PC-9 (cell line): ENCODE measurements at regions not wholly inside any gene's neighbourhood (a gene's known extent, or its start where the extent isn't known, plus 50 kb on each side); places are given as distances from the start of the nearest gene placed in this dataset.

Experiments
- BruUV-seq: library from RNA; stranded (reverse); fragments of 400-500 nt; replicated peaks from 2 replicates; lab custom pipeline; 2021; lab: Mats Ljungman, UMichigan
- CTCF ChIA-PET: fragments of 300-600 bp; sonication (Branson Sonifier 250); formaldehyde crosslinking; loops from one replicate; lab custom pipeline; 2022; ENCODE audit warnings: antibody characterized with exemption; lab: Charles Lee
- POLR2A ChIA-PET: fragments of 300-600 bp; sonication (Branson Sonifier 250); formaldehyde crosslinking; loops from one replicate; lab custom pipeline; 2022; ENCODE audit warnings: antibody characterized with exemption; ENCODE audit not compliant: unreplicated experiment; lab: Charles Lee
- DNase-seq, 2 experiments: peaks; one replicate each; pipeline versions ENCODE4 v3.0.0 to v3.0.0-alpha.2; 2015 to 2022; ENCODE audit warnings: mixed read lengths in 1 of 2
- H2AFZ ChIP-seq: fragments of 200-600 bp; sonication (generic); 2 replicates; pipeline ENCODE4 v1.8.1; 2017; ENCODE audit warnings: antibody characterized with exemption
- H3F3A ChIP-seq: fragments of 200-600 bp; sonication (generic); 2 replicates; pipeline ENCODE4 v1.8.1; 2017; ENCODE audit warnings: antibody characterized with exemption, mild to moderate bottlenecking, low read depth; ENCODE audit not compliant: insufficient read depth
- H3K27ac ChIP-seq: fragments of 200-600 bp; sonication (generic); 2 replicates; pipeline ENCODE4 v1.6.1; 2016; ENCODE audit warnings: mixed run types
- H3K27me3 ChIP-seq: fragments of 200-600 bp; sonication (generic); 2 replicates; pipeline ENCODE4 v1.6.1; 2016; ENCODE audit warnings: low read depth, mixed run types; ENCODE audit not compliant: insufficient read depth
- H3K36me3 ChIP-seq: fragments of 200-600 bp; sonication (generic); 2 replicates; pipeline ENCODE4 v1.6.1; 2016; ENCODE audit warnings: low read depth, mixed run types
- H3K4me1 ChIP-seq: fragments of 200-600 bp; sonication (generic); replicated peaks from 2 replicates; pipeline ENCODE4 v1.6.1; 2016; ENCODE audit warnings: mixed run types; ENCODE audit not compliant: insufficient read depth
- H3K4me2 ChIP-seq: fragments of 200-600 bp; sonication (generic); 2 replicates; pipeline ENCODE4 v1.6.1; 2017; ENCODE audit warnings: mixed run types
- H3K4me3 ChIP-seq: fragments of 200-600 bp; sonication (generic); 2 replicates; pipeline ENCODE4 v1.6.1; 2016; ENCODE audit warnings: mixed run types
- H3K79me2 ChIP-seq: fragments of 200-600 bp; sonication (generic); 2 replicates; pipeline ENCODE4 v1.6.1; 2017; ENCODE audit warnings: low read depth, mixed run types
- H3K9me2 ChIP-seq: fragments of 200-600 bp; sonication (generic); 2 replicates; pipeline ENCODE4 v1.8.1; 2017; ENCODE audit warnings: mild to moderate bottlenecking; ENCODE audit not compliant: insufficient read depth
- H3K9me3 ChIP-seq: fragments of 200-600 bp; sonication (generic); 2 replicates; pipeline ENCODE4 v1.8.1; 2016; ENCODE audit warnings: low read depth; ENCODE audit not compliant: insufficient read depth
- H4K20me1 ChIP-seq: fragments of 200-600 bp; sonication (generic); 2 replicates; pipeline ENCODE4 v1.8.1; 2017; ENCODE audit not compliant: insufficient read depth
- EZH2 ChIP-seq: fragments of 200-600 bp; sonication (generic); IDR thresholded peaks from 2 replicates; pipeline ENCODE4 v1.8.0; 2017; ENCODE audit warnings: antibody characterized with exemption, low read depth
- intact Hi-C: fragments of 100-400 bp; cut with micrococcal nuclease; formaldehyde crosslinking; loops from one replicate; pipeline ENCODE4 v1.10.0; 2022; ENCODE audit not compliant: unreplicated experiment
- TF ChIP-seq, protein P1 (sequence below): fragments of 200-600 bp; sonication (generic); conservative IDR thresholded peaks from 2 replicates; pipeline ENCODE4 v1.6.1; 2017; ENCODE audit warnings: mixed run types, antibody characterized with exemption, mild to moderate bottlenecking, moderate library complexity

GRCh38 chr7:4566714-4567113, 115.4 kb upstream of the FOXK1 start:
- no peaks in the 10 kb centered on the region for H3K4me1 ChIP-seq
- no peak overlapping the region for H3K4me2 ChIP-seq
- intact Hi-C loops: no loop called here
- no peak for DNase-seq
- no peak overlapping the region for H3K4me3 ChIP-seq
- peaks cover 51% of the 10 kb centered on the region for H3K27me3 ChIP-seq
- TF ChIP-seq, protein P1, sequence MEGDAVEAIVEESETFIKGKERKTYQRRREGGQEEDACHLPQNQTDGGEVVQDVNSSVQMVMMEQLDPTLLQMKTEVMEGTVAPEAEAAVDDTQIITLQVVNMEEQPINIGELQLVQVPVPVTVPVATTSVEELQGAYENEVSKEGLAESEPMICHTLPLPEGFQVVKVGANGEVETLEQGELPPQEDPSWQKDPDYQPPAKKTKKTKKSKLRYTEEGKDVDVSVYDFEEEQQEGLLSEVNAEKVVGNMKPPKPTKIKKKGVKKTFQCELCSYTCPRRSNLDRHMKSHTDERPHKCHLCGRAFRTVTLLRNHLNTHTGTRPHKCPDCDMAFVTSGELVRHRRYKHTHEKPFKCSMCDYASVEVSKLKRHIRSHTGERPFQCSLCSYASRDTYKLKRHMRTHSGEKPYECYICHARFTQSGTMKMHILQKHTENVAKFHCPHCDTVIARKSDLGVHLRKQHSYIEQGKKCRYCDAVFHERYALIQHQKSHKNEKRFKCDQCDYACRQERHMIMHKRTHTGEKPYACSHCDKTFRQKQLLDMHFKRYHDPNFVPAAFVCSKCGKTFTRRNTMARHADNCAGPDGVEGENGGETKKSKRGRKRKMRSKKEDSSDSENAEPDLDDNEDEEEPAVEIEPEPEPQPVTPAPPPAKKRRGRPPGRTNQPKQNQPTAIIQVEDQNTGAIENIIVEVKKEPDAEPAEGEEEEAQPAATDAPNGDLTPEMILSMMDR: no peak
- TF ChIP-seq EZH2: no peak
- BruUV-seq: no TSS peak
- no peak overlapping the region for H2AFZ ChIP-seq
- ChIA-PET POLR2A (no interaction called here), CTCF (no interaction called here)
- H3K9me2 ChIP-seq: no peaks in the 10 kb centered on the region; the same call in 1 of the 2 replicates
- H3K9me3 ChIP-seq: no peaks in the 10 kb centered on the region
- H3F3A ChIP-seq: no peaks in the 10 kb centered on the region
- H3K79me2 ChIP-seq: no peaks in the 10 kb centered on the region
- no peaks in the 10 kb centered on the region for H3K36me3 ChIP-seq
- H4K20me1 ChIP-seq: no peaks in the 10 kb centered on the region
- H3K27ac ChIP-seq: no peak overlapping the region

GRCh38 chr7:4574851-4575250, 107.2 kb upstream of the FOXK1 start:
- POLR2A ChIA-PET: no interaction called here
- H3F3A ChIP-seq: no peaks in the 10 kb centered on the region
- H3K4me2 ChIP-seq: no peak overlapping the region
- DNase-seq: no peak
- no peaks in the 10 kb centered on the region for H3K79me2 ChIP-seq
- no peaks in the 10 kb centered on the region for H3K36me3 ChIP-seq
- H3K9me2 ChIP-seq: no peaks in the 10 kb centered on the region
- H4K20me1 ChIP-seq: no peaks in the 10 kb centered on the region
- CTCF ChIA-PET: no interaction called here
- H3K4me3 ChIP-seq: no peak overlapping the region
- peaks cover 34% of the 10 kb centered on the region for H3K27me3 ChIP-seq
- H3K27ac ChIP-seq: no peak overlapping the region
- H2AFZ ChIP-seq: no peak overlapping the region
- no peaks in the 10 kb centered on the region for H3K9me3 ChIP-seq
- intact Hi-C loops: no loop called here
- no peak for TF ChIP-seq EZH2
- TF ChIP-seq, protein P1: no peak
- BruUV-seq: no TSS peak
- H3K4me1 ChIP-seq: no peaks in the 10 kb centered on the region

- intact Hi-C loops: no loop called here
- H2AFZ ChIP-seq: no peak overlapping the region
- no peaks in the 10 kb centered on the region for H3K79me2 ChIP-seq
- no peak overlapping the region for H3K27ac ChIP-seq
- TF ChIP-seq, protein P1: no peak
- no peak for TF ChIP-seq EZH2
- H3K4me3 ChIP-seq: no peak overlapping the region
- CTCF ChIA-PET: no interaction called here
- BruUV-seq: no TSS peak
- no peaks in the 10 kb centered on the region for H3K9me3 ChIP-seq
- H3K9me2 ChIP-seq: no peaks in the 10 kb centered on the region
- peaks cover 34% of the 10 kb centered on the region for H3K27me3 ChIP-seq
- POLR2A ChIA-PET: no interaction called here
- DNase-seq: no peak
- no peaks in the 10 kb centered on the region for H3K36me3 ChIP-seq
- H4K20me1 ChIP-seq: no peaks in the 10 kb centered on the region
- H3K4me2 ChIP-seq: no peak overlapping the region
- no peaks in the 10 kb centered on the region for H3K4me1 ChIP-seq
- no peaks in the 10 kb centered on the region for H3F3A ChIP-seq
Observed at GRCh38 chr7:4575254-4575653, 106.8 kb upstream of the FOXK1 start.
